ENCODE measurements at regions not wholly inside any gene's neighbourhood (a gene's known extent, or its start where the extent isn't known, plus 50 kb on each side); places are given as distances from the start of the nearest gene placed in this dataset.

- intact Hi-C loops (cut with DNase I): no loop called here
- no peaks in the 10 kb centered on the region for H3K9me3 ChIP-seq
- no peak for TF ChIP-seq CTCF (IDR thresholded peaks at IDR 0.05)
- no peak overlapping the region for H3K4me3 ChIP-seq
- no peak for DNase-seq (ENCODE audit: low spot score in 2 of 2)
- no peaks in the 10 kb centered on the region for H3K27me3 ChIP-seq
- no peak overlapping the region for H3K27ac ChIP-seq
- H3K4me1 ChIP-seq: no peaks in the 10 kb centered on the region
- H3K36me3 ChIP-seq: no peaks in the 10 kb centered on the region
Measured at GRCh38 chr15:38091078-38091645, 156.7 kb downstream of the TMCO5A start.

DNA sequence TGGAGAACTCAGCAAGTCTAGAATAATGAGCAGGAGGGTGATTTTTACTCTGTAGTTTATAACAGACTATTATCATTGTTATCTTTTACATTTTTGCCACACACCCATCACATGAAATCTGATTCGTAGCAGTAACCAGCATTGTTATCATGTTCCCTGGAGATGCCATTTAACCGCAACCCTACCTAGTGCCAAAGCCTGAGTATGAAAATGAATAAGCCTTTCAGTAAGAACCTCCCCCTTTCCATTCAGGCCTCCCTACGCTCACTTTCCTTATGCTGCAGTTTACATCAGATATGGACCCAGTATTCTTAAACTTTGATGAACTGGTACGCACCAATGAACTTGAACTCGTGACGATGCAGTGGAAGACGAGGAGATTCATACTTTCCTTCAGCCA lies 158.7 kb upstream of the SPRED1 start:
- intact Hi-C loops (cut with DNase I): no loop called here
- DNase-seq (ENCODE audit: low spot score in 2 of 2): no peak

DNA sequence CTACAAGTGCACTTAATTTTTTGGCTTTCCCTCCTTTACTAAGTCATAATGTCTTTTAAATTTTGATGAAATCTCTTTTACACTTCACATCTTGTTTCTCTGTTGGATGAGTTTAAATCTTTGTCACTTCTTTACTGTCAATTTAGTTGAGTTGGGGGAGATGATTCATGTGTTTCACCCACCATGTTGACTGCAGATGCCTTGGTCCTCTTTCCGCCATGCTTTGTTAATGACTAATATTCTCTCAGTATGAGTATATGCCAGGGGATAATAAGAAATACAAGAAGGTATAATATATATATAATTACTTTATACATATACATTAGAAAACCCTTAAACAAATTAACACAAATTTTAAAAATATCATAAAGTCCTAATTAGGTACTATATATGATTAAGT lies 149.7 kb upstream of the SPRED1 start:
- Histone ChIP-seq H3K4me1 (no peaks in the 10 kb centered on the region), H3K27ac (no peak overlapping the region), H3K4me3 (no peak overlapping the region), H3K36me3 (no peaks in the 10 kb centered on the region), H3K27me3 (no peaks in the 10 kb centered on the region), H3K9me3 (peaks cover 0 to 3% of the 10 kb centered on the region in 2 donors)
- DNase-seq (ENCODE audit: low spot score in 2 of 2): no peak
- TF ChIP-seq CTCF (IDR thresholded peaks at IDR 0.05): no peak
- intact Hi-C loops (cut with DNase I): no loop called here

More for the DNA sequence above, 158.7 kb upstream of the SPRED1 start:
- no peak overlapping the region for H3K4me3 ChIP-seq
- peaks cover 0 to 3% of the 10 kb centered on the region in 2 donors for H3K9me3 ChIP-seq
- no peaks in the 10 kb centered on the region for H3K4me1 ChIP-seq
- no peaks in the 10 kb centered on the region for H3K36me3 ChIP-seq
- TF ChIP-seq CTCF (IDR thresholded peaks at IDR 0.05): no peak
- no peak overlapping the region for H3K27ac ChIP-seq
- no peaks in the 10 kb centered on the region for H3K27me3 ChIP-seq

DNA sequence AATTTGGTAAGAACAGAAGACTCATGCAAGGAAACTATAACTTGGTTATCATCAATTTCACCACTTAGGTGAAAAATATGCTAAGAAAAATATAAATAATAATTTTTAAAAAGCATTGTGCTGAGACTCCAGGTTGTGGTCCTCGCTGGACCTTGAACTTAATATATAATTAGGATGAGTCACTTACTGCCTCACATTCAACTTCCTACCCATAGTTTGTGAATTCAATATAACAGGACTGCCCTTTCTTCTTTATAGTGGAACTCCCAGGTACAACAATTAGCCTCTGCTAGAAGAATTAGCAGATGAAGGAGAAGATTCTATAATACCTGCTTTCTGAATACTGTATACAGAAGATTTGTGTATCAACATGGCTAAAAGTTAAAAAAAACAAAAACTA lies 149.1 kb upstream of the SPRED1 start:
- Histone ChIP-seq H3K27me3 (no peaks in the 10 kb centered on the region), H3K4me3 (no peak overlapping the region), H3K4me1 (no peaks in the 10 kb centered on the region), H3K27ac (no peak overlapping the region), H3K9me3 (no peaks in the 10 kb centered on the region), H3K36me3 (no peaks in the 10 kb centered on the region)
- no peak for DNase-seq (ENCODE audit: low spot score in 2 of 2)
- TF ChIP-seq CTCF (IDR thresholded peaks at IDR 0.05): no peak
- intact Hi-C loops (cut with DNase I): no loop called here

- intact Hi-C loops (cut with DNase I): no loop called here
Measured at GRCh38 chr15:38111070-38111469, 141.6 kb upstream of the SPRED1 start.

More at GRCh38 chr15:38111070-38111469, 141.6 kb upstream of the SPRED1 start:
- no peak overlapping the region for H3K4me3 ChIP-seq
- no peak for DNase-seq (ENCODE audit: low spot score in 2 of 2)
- no peaks in the 10 kb centered on the region for H3K27me3 ChIP-seq
- no peaks in the 10 kb centered on the region for H3K4me1 ChIP-seq
- no peaks in the 10 kb centered on the region for H3K9me3 ChIP-seq
- no peaks in the 10 kb centered on the region for H3K36me3 ChIP-seq
- no peak overlapping the region for H3K27ac ChIP-seq
- no peak for TF ChIP-seq CTCF (IDR thresholded peaks at IDR 0.05)
